Ureter (tissue), 1 donor: ENCODE measurements at regions not wholly inside any gene's neighbourhood (a gene's known extent, or its start where the extent isn't known, plus 50 kb on each side); places are given as distances from the start of the nearest gene placed in this dataset.
"Not testable (repeated sequence)": the region's sequence is repeated elsewhere in the genome, so short reads cannot be mapped to it uniquely, and the experiment has no call there.

Source experiments
- DNase-seq: peaks from one replicate; pipeline ENCODE4 v3.0.0-alpha.2; 2020; ENCODE audit warnings: low spot score
- donor health status: DM: yes; HTN: yes; CAD: no.

- DNase-seq = no peak
These were observed 1729.7 kb downstream of the PCDH9 start for GRCh38 chr13:65500481-65500880.

GRCh38 chr13:65499256-65499655, 1730.9 kb downstream of the PCDH9 start:
- DNase-seq = no peak

- no peak for DNase-seq
These were observed 1732.9 kb downstream of the PCDH9 start for GRCh38 chr13:65497265-65497664.

- not testable (repeated sequence) for DNase-seq
These were observed 1739.4 kb downstream of the PCDH9 start for GRCh38 chr13:65490725-65491124.

- DNase-seq = no peak
These were observed 1741.5 kb downstream of the PCDH9 start for GRCh38 chr13:65488606-65489005.

GRCh38 chr13:65479692-65480091, 1750.4 kb downstream of the PCDH9 start:
- DNase-seq = no peak

GRCh38 chr13:65473196-65473595, 1756.9 kb downstream of the PCDH9 start:
- DNase-seq = no peak

- DNase-seq = no peak
These were observed 1757.8 kb downstream of the PCDH9 start for GRCh38 chr13:65472336-65472735.

- DNase-seq = no peak
These were observed 1759.4 kb downstream of the PCDH9 start for GRCh38 chr13:65470781-65471180.

- no peak for DNase-seq
These were observed 1761.5 kb downstream of the PCDH9 start for GRCh38 chr13:65468628-65469027.

GRCh38 chr13:65461590-65461989, 1768.5 kb downstream of the PCDH9 start:
- DNase-seq = no peak

- DNase-seq = no peak
These were observed 1770.0 kb downstream of the PCDH9 start for GRCh38 chr13:65460136-65460535.

- DNase-seq = no peak
These were observed 1773.8 kb downstream of the PCDH9 start for GRCh38 chr13:65456150-65456912.

GRCh38 chr13:65454403-65454802, 1775.7 kb downstream of the PCDH9 start:
- DNase-seq = no peak

GRCh38 chr13:65453982-65454381, 1776.2 kb downstream of the PCDH9 start:
- DNase-seq = no peak

GRCh38 chr13:65445340-65445739, 1784.8 kb downstream of the PCDH9 start:
- DNase-seq = no peak

- no peak for DNase-seq
These were observed 1794.5 kb downstream of the PCDH9 start for GRCh38 chr13:65435590-65435989.

GRCh38 chr13:65417953-65418352, 1812.2 kb downstream of the PCDH9 start:
- no peak for DNase-seq

GRCh38 chr13:65416784-65417183, 1813.4 kb downstream of the PCDH9 start:
- DNase-seq = no peak

- DNase-seq = no peak
These were observed 1815.9 kb downstream of the PCDH9 start for GRCh38 chr13:65414187-65414586.

GRCh38 chr13:65411521-65411920, 1818.6 kb downstream of the PCDH9 start:
- no peak for DNase-seq

GRCh38 chr13:65410791-65411190, 1819.3 kb downstream of the PCDH9 start:
- no peak for DNase-seq

GRCh38 chr13:65401315-65401714, 1828.8 kb downstream of the PCDH9 start:
- DNase-seq = no peak

GRCh38 chr13:65400702-65401101, 1829.4 kb downstream of the PCDH9 start:
- no peak for DNase-seq
